ENCODE measurements at regions not wholly inside any gene's neighbourhood (a gene's known extent, or its start where the extent isn't known, plus 50 kb on each side); places are given as distances from the start of the nearest gene placed in this dataset.
"Not testable (repeated sequence)": the region's sequence is repeated elsewhere in the genome, so short reads cannot be mapped to it uniquely, and the experiment has no call there.

DNA sequence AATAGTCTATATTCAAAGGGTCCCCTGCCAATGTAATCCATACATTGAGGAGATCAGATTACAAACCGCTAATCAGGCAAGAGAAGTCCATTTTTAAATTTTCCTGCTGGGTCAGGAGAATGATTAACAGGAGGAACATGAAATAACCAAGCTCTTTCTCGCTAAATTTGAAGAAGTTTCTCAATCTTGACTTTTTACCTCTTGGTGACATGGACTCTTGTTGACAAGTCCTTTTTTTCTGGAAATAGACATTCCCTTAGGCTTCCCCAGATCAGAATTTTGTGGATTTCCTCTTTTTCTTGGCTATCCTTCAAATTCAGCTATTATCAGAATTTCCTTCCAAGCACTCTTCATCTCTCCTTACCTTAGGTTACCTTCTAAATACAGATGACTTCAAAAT lies 153.0 kb upstream of the LRATD1 start:
- ChIA-PET CTCF (no interaction called here), POLR2A (no interaction called here)
- Histone ChIP-seq H3K9me3 (ENCODE audit: control extremely low read depth in 1 of 5, control insufficient read depth in 4 of 5, insufficient read depth in 2 of 5, low read depth in 1 of 5, low read length in 4 of 5) (no peaks in the 10 kb centered on the region), H3K27ac (ENCODE audit: insufficient read depth in 1 of 2, low read depth in 1 of 2, low read length in 2 of 2, poor library complexity in 1 of 2, severe bottlenecking in 2 of 2) (no peak overlapping the region), H3K4me1 (ENCODE audit: control extremely low read depth in 1 of 4, control insufficient read depth in 4 of 4, insufficient read depth in 4 of 4, low read length in 3 of 4) (no peaks in the 10 kb centered on the region), H3K4me3 (ENCODE audit: control insufficient read depth in 1 of 7, extremely low read depth in 1 of 7, insufficient read depth in 4 of 7, low read depth in 2 of 7, low read length in 6 of 7) (no peak overlapping the region), H3K36me3 (ENCODE audit: control insufficient read depth in 4 of 4, insufficient read depth in 4 of 4, low read length in 3 of 4) (no peaks in the 10 kb centered on the region), H3K27me3 (replicated peaks in 2 of 5; ENCODE audit: control insufficient read depth in 4 of 5, insufficient read depth in 5 of 5, low read length in 4 of 5) (no peaks in the 10 kb centered on the region)
- DNase-seq, result no peak
- WGBS (ENCODE audit: insufficient coverage), result 92% methylated on average over 2 of the region's 2 CpGs

DNA sequence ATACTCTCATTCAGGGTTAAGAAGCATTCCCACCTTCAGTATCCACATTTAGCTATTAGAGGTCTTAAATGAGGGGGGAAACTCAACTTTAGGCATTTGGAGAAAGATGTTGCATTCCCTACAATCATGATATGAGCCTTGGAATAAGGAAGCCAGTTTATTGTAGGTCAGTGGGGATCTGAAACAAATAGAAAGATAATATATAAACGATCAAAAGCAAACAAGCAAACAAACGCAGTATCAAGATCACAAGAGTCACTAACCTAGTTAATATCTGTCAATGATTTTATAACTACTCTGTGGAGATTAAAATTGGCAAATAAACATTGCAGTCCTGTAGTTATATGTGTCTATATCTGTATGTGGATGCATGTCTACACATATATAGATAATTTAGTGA lies 152.4 kb upstream of the LRATD1 start:
- Histone ChIP-seq H3K27me3 (replicated peaks in 2 of 5; ENCODE audit: control insufficient read depth in 4 of 5, insufficient read depth in 5 of 5, low read length in 4 of 5) (no peaks in the 10 kb centered on the region), H3K27ac (ENCODE audit: insufficient read depth in 1 of 2, low read depth in 1 of 2, low read length in 2 of 2, poor library complexity in 1 of 2, severe bottlenecking in 2 of 2) (no peak overlapping the region), H3K4me3 (ENCODE audit: control insufficient read depth in 1 of 7, extremely low read depth in 1 of 7, insufficient read depth in 4 of 7, low read depth in 2 of 7, low read length in 6 of 7) (no peak overlapping the region), H3K4me1 (ENCODE audit: control extremely low read depth in 1 of 4, control insufficient read depth in 4 of 4, insufficient read depth in 4 of 4, low read length in 3 of 4) (no peaks in the 10 kb centered on the region), H3K36me3 (ENCODE audit: control insufficient read depth in 4 of 4, insufficient read depth in 4 of 4, low read length in 3 of 4) (no peaks in the 10 kb centered on the region), H3K9me3 (ENCODE audit: control extremely low read depth in 1 of 5, control insufficient read depth in 4 of 5, insufficient read depth in 2 of 5, low read depth in 1 of 5, low read length in 4 of 5) (no peaks in the 10 kb centered on the region)
- CTCF ChIA-PET, result no interaction called here
- POLR2A ChIA-PET, result no interaction called here
- WGBS (ENCODE audit: insufficient coverage), result no CpG with 5 or more reads among the region's 2 CpGs
- DNase-seq, result no peak

DNA sequence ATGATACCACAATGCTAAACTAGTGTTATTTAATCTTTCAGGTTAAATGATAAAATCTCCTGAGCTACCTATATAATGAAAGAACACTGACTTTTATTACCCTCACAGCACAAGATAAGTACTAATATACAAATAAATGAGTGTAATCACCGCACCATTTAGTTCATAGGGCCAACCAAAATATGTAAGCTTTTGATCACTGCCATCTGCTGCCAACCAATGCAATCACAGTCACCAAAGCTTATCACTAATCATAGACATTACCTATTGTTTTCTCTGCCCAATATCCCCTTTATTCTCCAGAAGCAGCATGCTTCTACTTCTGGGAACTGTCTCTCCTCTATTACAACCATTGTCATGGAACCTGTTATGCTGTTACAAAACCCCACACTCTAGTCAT lies 151.6 kb upstream of the LRATD1 start:
- CTCF ChIA-PET, result no interaction called here
- no peak for DNase-seq
- Histone ChIP-seq H3K4me3 (ENCODE audit: control insufficient read depth in 1 of 7, extremely low read depth in 1 of 7, insufficient read depth in 4 of 7, low read depth in 2 of 7, low read length in 6 of 7) (no peak overlapping the region), H3K27me3 (replicated peaks in 2 of 5; ENCODE audit: control insufficient read depth in 4 of 5, insufficient read depth in 5 of 5, low read length in 4 of 5) (no peaks in the 10 kb centered on the region), H3K27ac (ENCODE audit: insufficient read depth in 1 of 2, low read depth in 1 of 2, low read length in 2 of 2, poor library complexity in 1 of 2, severe bottlenecking in 2 of 2) (no peak overlapping the region), H3K9me3 (ENCODE audit: control extremely low read depth in 1 of 5, control insufficient read depth in 4 of 5, insufficient read depth in 2 of 5, low read depth in 1 of 5, low read length in 4 of 5) (no peaks in the 10 kb centered on the region), H3K36me3 (ENCODE audit: control insufficient read depth in 4 of 4, insufficient read depth in 4 of 4, low read length in 3 of 4) (no peaks in the 10 kb centered on the region), H3K4me1 (ENCODE audit: control extremely low read depth in 1 of 4, control insufficient read depth in 4 of 4, insufficient read depth in 4 of 4, low read length in 3 of 4) (no peaks in the 10 kb centered on the region)
- POLR2A ChIA-PET, result no interaction called here
- WGBS (ENCODE audit: insufficient coverage), result no CpG with 5 or more reads among the region's 1 CpG

DNA sequence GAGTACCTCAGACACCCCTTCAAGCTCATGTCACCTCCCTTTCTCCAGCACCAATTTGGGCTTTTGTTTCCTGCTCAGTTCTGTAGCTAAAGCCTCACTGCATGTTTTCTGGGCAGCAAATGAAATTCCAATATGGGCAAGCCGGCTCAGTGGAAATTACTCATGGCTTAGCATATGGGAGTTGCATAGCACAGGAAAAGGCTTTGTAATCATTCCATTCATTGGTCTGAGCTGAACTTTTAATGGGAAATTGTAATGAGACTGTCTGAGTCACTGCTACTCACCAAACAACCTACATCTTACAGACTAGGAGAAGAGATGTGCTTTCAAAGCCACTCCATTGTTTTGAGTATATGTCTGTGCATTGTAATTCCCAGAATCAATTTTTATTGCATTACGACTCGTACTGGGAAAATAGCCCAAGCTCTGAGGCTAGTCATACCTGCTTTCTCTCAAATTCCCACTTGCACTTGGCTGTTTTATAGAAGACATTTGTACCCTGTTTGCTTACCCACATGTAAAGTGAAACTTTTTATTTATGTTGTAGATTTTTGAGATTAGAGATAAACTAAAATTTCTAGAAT lies 139.5 kb upstream of the LRATD1 start:
- WGBS (ENCODE audit: insufficient coverage), result 79% methylated on average over 3 of the region's 3 CpGs
- H3K4me1 ChIP-seq (ENCODE audit: control extremely low read depth in 1 of 4, control insufficient read depth in 4 of 4, insufficient read depth in 4 of 4, low read length in 3 of 4), result no peaks in the 10 kb centered on the region
- POLR2A ChIA-PET, result no interaction called here
- H3K27me3 ChIP-seq (replicated peaks in 2 of 5; ENCODE audit: control insufficient read depth in 4 of 5, insufficient read depth in 5 of 5, low read length in 4 of 5), result no peaks in the 10 kb centered on the region
- H3K4me3 ChIP-seq (ENCODE audit: control insufficient read depth in 1 of 7, extremely low read depth in 1 of 7, insufficient read depth in 4 of 7, low read depth in 2 of 7, low read length in 6 of 7), result no peak overlapping the region
- no peaks in the 10 kb centered on the region for H3K9me3 ChIP-seq (ENCODE audit: control extremely low read depth in 1 of 5, control insufficient read depth in 4 of 5, insufficient read depth in 2 of 5, low read depth in 1 of 5, low read length in 4 of 5)
- H3K27ac ChIP-seq (ENCODE audit: insufficient read depth in 1 of 2, low read depth in 1 of 2, low read length in 2 of 2, poor library complexity in 1 of 2, severe bottlenecking in 2 of 2), result no peak overlapping the region
- CTCF ChIA-PET, result no interaction called here
- no peaks in the 10 kb centered on the region for H3K36me3 ChIP-seq (ENCODE audit: control insufficient read depth in 4 of 4, insufficient read depth in 4 of 4, low read length in 3 of 4)
- no peak for DNase-seq

DNA sequence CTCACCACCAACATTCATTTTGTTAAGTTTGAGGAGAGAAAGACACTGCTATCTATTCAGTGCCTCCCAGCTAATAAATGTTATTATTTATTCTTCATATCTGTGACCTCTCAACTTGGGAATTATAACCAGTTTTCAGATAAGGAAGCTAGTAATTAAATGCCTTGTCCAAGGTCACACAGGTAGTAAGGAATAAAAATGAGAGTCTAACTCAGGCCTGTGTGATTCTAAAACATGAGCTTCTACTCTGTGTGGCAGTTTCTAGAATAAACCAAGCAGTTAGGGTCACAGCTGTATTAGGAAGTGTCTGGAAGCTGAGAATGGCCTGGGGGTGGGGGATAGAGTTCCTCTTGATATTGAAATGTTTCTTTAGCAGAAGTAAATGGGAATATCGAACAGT lies 137.8 kb upstream of the LRATD1 start:
- WGBS (ENCODE audit: insufficient coverage), result no CpG with 5 or more reads among the region's 1 CpG
- no peak overlapping the region for H3K27ac ChIP-seq (ENCODE audit: insufficient read depth in 1 of 2, low read depth in 1 of 2, low read length in 2 of 2, poor library complexity in 1 of 2, severe bottlenecking in 2 of 2)
- no peaks in the 10 kb centered on the region for H3K4me1 ChIP-seq (ENCODE audit: control extremely low read depth in 1 of 4, control insufficient read depth in 4 of 4, insufficient read depth in 4 of 4, low read length in 3 of 4)
- ChIA-PET POLR2A (no interaction called here), CTCF (no interaction called here)
- H3K27me3 ChIP-seq (replicated peaks in 2 of 5; ENCODE audit: control insufficient read depth in 4 of 5, insufficient read depth in 5 of 5, low read length in 4 of 5), result no peaks in the 10 kb centered on the region
- H3K4me3 ChIP-seq (ENCODE audit: control insufficient read depth in 1 of 7, extremely low read depth in 1 of 7, insufficient read depth in 4 of 7, low read depth in 2 of 7, low read length in 6 of 7), result no peak overlapping the region
- H3K9me3 ChIP-seq (ENCODE audit: control extremely low read depth in 1 of 5, control insufficient read depth in 4 of 5, insufficient read depth in 2 of 5, low read depth in 1 of 5, low read length in 4 of 5), result no peaks in the 10 kb centered on the region
- no peak for DNase-seq
- no peaks in the 10 kb centered on the region for H3K36me3 ChIP-seq (ENCODE audit: control insufficient read depth in 4 of 4, insufficient read depth in 4 of 4, low read length in 3 of 4)

DNA sequence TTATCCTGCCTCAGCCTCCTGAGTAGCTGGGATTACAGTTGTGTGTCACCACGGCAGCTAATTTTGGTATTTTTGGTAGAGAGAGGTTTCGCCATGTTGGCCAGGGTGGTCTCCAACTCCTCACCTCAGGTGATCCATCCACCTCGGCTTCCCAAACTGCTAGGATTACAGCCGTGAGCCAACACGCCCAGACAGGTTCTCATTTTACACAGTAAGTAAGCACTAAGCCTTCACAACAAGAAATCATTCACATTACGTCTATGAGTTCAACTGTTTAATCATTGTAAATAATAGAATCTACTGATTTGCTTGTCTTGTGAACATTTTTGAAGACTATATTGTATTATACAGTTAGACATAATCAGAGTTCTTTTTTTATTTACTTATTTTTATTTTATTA lies 131.5 kb upstream of the LRATD1 start:
- CTCF ChIA-PET, result no interaction called here
- WGBS (ENCODE audit: insufficient coverage), result 100% methylated on average over 1 of the region's 6 CpGs
- Histone ChIP-seq H3K9me3 (ENCODE audit: control extremely low read depth in 1 of 5, control insufficient read depth in 4 of 5, insufficient read depth in 2 of 5, low read depth in 1 of 5, low read length in 4 of 5) (no peaks in the 10 kb centered on the region), H3K27me3 (replicated peaks in 2 of 5; ENCODE audit: control insufficient read depth in 4 of 5, insufficient read depth in 5 of 5, low read length in 4 of 5) (no peaks in the 10 kb centered on the region), H3K4me1 (ENCODE audit: control extremely low read depth in 1 of 4, control insufficient read depth in 4 of 4, insufficient read depth in 4 of 4, low read length in 3 of 4) (no peaks in the 10 kb centered on the region), H3K4me3 (ENCODE audit: control insufficient read depth in 1 of 7, extremely low read depth in 1 of 7, insufficient read depth in 4 of 7, low read depth in 2 of 7, low read length in 6 of 7) (no peak overlapping the region), H3K27ac (ENCODE audit: insufficient read depth in 1 of 2, low read depth in 1 of 2, low read length in 2 of 2, poor library complexity in 1 of 2, severe bottlenecking in 2 of 2) (no peak overlapping the region), H3K36me3 (ENCODE audit: control insufficient read depth in 4 of 4, insufficient read depth in 4 of 4, low read length in 3 of 4) (no peaks in the 10 kb centered on the region)
- POLR2A ChIA-PET, result no interaction called here
- no peak for DNase-seq

DNA sequence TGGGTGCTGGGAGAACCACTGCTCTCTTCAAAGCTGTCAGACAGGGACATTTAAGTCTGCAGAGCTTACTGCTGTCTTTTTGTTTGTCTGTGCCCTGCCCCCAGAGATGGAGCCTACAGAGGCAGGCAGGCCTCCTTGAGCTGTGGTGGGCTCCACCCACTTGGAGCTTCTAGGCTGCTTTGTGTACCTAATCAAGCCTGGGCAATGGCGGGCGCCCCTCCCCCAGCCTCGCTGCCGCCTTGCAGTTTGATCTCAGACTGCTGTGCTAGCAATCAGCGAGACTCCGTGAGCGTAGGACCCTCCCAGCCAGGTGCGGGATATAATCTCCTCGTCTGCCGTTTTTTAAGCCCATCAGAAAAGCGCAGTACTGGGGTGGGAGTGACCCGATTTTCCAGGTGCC lies 125.6 kb upstream of the LRATD1 start:
- CTCF ChIA-PET; POLR2A ChIA-PET; H3K9me3 ChIP-seq (ENCODE audit: control extremely low read depth in 1 of 5, control insufficient read depth in 4 of 5, insufficient read depth in 2 of 5, low read depth in 1 of 5, low read length in 4 of 5); DNase-seq; H3K27me3 ChIP-seq (replicated peaks in 2 of 5; ENCODE audit: control insufficient read depth in 4 of 5, insufficient read depth in 5 of 5, low read length in 4 of 5); H3K27ac ChIP-seq (ENCODE audit: insufficient read depth in 1 of 2, low read depth in 1 of 2, low read length in 2 of 2, poor library complexity in 1 of 2, severe bottlenecking in 2 of 2); H3K4me1 ChIP-seq (ENCODE audit: control extremely low read depth in 1 of 4, control insufficient read depth in 4 of 4, insufficient read depth in 4 of 4, low read length in 3 of 4); H3K4me3 ChIP-seq (ENCODE audit: control insufficient read depth in 1 of 7, extremely low read depth in 1 of 7, insufficient read depth in 4 of 7, low read depth in 2 of 7, low read length in 6 of 7); H3K36me3 ChIP-seq (ENCODE audit: control insufficient read depth in 4 of 4, insufficient read depth in 4 of 4, low read length in 3 of 4): not testable (repeated sequence)
- WGBS (ENCODE audit: insufficient coverage), result 95% methylated on average over 9 of the region's 12 CpGs

All from common myeloid progenitor, CD34-positive (primary cell).